GM12864 (cell line): ENCODE measurements at regions not wholly inside any gene's neighbourhood (a gene's known extent, or its start where the extent isn't known, plus 50 kb on each side); places are given as distances from the start of the nearest gene placed in this dataset.

Experiments
- DNase-seq: peaks from one replicate; pipeline ENCODE4 v3.0.0-alpha.2; 2011; ENCODE audit warnings: low read depth
- H3K4me3 ChIP-seq: 2 replicates; pipeline ENCODE4 v1.5.1; 2011; ENCODE audit warnings: mild to moderate bottlenecking, low read depth, low read length, control low read depth
- TF ChIP-seq, protein P1 (sequence below): IDR thresholded peaks from 2 replicates; pipeline ENCODE4 v1.5.1; 2011; ENCODE audit warnings: low read depth, mild to moderate bottlenecking, moderate library complexity, low read length, control low read depth, inconsistent platforms; ENCODE audit errors: missing control alignments

DNA sequence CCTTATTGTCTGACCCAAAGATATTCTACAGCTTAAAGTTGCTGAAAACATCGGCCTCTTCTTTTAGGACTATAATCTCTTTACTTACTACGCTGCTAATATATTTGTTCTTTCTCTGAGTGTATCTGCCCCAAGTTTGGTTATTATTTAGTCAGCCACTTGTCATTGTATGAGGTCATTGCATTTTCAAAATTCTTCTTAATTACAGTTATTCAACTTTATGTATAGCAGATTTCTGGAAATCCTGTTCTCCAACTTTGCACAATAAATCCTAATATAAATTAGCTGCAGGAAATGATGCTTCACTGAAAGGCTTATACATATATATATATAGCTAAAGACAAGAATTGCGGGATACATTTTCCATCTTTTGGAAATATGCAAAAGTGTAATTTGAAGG lies 88.5 kb upstream of the HIVEP1 start:
- no peak overlapping the region for H3K4me3 ChIP-seq

DNA sequence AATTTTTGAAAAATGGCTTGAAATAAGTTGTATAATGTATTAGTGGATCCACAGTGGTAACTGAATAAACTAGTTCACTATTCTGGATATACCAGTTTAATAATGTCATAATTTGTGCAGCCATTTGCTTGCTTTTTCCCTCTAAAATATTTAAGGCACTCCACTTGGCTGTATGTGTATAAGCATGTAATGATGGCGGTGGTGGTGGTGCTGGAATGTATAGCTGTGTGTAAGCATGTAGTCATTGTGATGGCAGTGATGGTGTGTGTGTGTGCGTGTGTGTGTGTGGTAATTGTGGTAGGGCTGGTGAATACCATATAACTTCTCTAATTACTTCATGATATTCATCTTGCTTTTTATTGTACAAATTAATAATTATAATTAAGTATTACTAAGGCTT lies 89.2 kb upstream of the HIVEP1 start:
- TF ChIP-seq, protein P1, sequence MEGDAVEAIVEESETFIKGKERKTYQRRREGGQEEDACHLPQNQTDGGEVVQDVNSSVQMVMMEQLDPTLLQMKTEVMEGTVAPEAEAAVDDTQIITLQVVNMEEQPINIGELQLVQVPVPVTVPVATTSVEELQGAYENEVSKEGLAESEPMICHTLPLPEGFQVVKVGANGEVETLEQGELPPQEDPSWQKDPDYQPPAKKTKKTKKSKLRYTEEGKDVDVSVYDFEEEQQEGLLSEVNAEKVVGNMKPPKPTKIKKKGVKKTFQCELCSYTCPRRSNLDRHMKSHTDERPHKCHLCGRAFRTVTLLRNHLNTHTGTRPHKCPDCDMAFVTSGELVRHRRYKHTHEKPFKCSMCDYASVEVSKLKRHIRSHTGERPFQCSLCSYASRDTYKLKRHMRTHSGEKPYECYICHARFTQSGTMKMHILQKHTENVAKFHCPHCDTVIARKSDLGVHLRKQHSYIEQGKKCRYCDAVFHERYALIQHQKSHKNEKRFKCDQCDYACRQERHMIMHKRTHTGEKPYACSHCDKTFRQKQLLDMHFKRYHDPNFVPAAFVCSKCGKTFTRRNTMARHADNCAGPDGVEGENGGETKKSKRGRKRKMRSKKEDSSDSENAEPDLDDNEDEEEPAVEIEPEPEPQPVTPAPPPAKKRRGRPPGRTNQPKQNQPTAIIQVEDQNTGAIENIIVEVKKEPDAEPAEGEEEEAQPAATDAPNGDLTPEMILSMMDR, result no peak
- no peak overlapping the region for H3K4me3 ChIP-seq
- DNase-seq, result no peak

More for the DNA sequence above, 88.5 kb upstream of the HIVEP1 start:
- TF ChIP-seq, protein P1, result no peak
- DNase-seq, result no peak

DNA sequence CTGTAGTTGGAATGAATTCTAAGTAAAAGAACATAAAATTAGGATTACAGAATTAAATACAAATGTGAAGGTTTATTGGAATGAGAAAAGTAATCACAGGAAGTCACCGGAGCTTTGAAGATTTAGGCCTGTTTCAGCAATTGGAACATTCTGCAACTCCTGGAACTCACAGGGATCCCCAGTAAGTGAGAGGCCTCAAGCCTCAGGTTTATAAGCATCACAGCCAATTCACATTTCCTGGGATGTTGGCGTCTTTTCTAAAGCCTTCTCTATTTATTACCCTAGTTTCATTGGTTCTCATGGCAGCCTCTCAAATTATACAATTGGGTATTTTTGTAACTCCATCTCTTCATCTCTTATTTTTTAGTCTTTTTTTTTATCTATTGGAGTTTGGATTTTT lies 90.4 kb upstream of the HIVEP1 start:
- no peak overlapping the region for H3K4me3 ChIP-seq
- DNase-seq, result no peak
- TF ChIP-seq, protein P1, result no peak

DNA sequence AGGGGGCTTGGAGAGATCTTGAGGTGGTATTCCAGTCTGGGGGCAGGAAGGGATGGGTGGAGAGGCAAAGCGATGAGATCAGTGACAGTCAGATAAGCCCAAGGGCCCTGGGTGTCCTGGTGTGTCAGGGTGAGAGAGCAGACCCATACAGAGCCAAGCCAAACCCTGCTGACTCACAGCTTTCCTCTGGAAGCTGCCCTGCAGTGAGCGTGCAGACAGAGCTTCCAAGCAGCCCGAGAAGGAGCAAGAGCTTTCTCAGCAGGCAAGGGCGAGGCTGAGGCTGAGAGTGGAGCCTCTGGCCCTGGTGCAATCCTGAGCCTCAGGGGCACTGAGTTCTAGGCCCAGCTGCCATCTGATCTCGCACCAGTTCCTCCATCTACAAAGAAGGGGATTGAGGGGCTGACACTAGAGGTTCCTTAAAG lies 91.1 kb upstream of the HIVEP1 start:
- TF ChIP-seq, protein P1, result no peak
- no peak for DNase-seq
- H3K4me3 ChIP-seq, result no peak overlapping the region

DNA sequence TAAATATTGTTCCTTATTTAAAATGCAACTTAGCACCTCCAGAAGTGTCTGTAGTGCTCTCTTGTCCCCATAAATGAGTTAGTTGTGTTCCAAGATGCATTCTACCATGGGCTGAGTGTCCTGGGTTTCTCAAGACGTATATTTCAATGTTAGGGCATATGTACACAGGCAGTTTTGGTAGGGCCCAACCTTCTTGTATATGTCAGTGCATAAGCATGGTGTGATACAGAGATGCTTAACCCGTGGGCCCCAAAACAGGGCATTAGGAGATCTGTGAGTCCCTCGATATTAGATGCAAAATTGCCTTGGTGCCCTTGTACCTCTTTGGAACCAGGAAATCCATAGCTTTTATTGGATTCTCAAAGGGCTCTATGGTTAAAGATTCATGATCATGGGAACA lies 91.5 kb upstream of the HIVEP1 start:
- no peak overlapping the region for H3K4me3 ChIP-seq
- TF ChIP-seq, protein P1, result no peak
- DNase-seq, result no peak

DNA sequence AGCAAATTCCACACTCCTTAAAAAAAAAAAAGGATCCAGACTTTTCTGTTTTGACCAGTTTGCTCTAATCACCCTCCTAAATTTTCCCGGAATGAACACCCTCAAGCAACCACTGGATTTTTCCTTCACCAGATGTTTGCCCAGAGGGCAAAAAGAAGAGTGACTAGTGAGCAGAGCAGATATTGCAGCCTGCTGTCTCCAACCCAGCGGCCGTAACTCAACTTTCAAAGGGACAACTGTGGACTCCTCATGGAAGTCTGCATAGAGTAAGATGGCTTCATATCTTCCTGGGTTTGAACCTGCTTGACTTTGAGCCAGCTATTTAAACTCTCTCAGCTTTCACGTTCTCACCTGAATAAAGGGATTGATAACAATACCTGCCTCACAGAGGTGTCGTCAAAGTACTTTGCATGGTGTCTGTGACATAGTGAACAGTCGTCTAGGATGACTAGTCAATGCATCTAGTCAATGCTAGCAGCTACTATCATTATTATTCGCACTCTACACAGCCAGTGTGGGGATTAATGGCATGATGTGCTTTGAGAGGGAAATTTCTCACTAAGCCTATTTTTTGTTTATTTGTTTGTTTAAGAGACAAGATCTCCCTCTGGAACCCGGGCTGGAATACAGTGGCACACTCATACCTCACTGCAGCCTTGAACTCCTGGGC lies 92.2 kb upstream of the HIVEP1 start:
- TF ChIP-seq, protein P1, result no peak
- DNase-seq, result no peak
- H3K4me3 ChIP-seq, result no peak overlapping the region
